ENCODE measurements at regions not wholly inside any gene's neighbourhood (a gene's known extent, or its start where the extent isn't known, plus 50 kb on each side); places are given as distances from the start of the nearest gene placed in this dataset.

DNA sequence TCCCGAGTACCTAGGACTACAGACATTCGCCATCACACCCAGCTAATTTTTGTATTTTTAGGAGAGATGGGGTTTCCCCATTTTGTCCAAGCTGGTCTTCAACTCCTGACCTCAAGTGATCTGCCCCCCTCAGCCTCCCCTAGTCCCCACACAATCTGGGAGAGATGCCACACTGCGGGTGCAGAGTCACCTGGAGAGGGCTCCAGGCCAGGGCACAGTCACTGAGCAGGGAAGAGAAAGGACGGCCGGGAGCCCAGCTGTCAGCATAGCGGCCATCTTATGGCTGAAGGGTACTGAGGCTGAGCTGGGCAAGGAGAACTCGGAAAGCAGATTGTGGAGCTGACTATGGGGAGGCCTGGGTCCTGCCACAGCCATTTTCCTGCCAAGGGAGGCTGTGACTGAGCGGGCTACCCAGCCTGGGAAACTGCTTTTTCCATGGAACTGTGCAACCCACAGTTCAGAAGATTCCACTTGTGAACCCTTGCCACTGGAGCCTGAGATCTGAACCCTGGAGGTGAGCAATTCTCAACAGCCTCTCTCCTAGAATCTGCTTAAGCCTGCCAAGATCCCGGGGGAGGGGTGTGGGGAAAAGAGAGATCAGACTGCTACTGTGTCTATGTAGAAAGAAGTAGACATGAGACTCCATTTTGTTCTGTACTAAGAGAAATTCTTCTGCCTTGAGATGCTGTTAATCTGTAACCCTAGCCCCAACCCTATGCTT is 109.2 kb downstream of the ZNF486 start:
- TF ChIP-seq, protein P1, sequence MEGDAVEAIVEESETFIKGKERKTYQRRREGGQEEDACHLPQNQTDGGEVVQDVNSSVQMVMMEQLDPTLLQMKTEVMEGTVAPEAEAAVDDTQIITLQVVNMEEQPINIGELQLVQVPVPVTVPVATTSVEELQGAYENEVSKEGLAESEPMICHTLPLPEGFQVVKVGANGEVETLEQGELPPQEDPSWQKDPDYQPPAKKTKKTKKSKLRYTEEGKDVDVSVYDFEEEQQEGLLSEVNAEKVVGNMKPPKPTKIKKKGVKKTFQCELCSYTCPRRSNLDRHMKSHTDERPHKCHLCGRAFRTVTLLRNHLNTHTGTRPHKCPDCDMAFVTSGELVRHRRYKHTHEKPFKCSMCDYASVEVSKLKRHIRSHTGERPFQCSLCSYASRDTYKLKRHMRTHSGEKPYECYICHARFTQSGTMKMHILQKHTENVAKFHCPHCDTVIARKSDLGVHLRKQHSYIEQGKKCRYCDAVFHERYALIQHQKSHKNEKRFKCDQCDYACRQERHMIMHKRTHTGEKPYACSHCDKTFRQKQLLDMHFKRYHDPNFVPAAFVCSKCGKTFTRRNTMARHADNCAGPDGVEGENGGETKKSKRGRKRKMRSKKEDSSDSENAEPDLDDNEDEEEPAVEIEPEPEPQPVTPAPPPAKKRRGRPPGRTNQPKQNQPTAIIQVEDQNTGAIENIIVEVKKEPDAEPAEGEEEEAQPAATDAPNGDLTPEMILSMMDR (IDR thresholded peaks at IDR 0.05): no peak
- TF ChIP-seq POLR2AphosphoS5 (IDR thresholded peaks at IDR 0.05; ENCODE audit: low read depth, low read length) (no peak), TCF7L2 (IDR thresholded peaks at IDR 0.05; ENCODE audit: low read depth, low read length) (no peak), SIN3A (IDR thresholded peaks at IDR 0.05; ENCODE audit: borderline replicate concordance, insufficient read depth, low read depth, low read length) (no peak)
- TF ChIP-seq, protein P2, sequence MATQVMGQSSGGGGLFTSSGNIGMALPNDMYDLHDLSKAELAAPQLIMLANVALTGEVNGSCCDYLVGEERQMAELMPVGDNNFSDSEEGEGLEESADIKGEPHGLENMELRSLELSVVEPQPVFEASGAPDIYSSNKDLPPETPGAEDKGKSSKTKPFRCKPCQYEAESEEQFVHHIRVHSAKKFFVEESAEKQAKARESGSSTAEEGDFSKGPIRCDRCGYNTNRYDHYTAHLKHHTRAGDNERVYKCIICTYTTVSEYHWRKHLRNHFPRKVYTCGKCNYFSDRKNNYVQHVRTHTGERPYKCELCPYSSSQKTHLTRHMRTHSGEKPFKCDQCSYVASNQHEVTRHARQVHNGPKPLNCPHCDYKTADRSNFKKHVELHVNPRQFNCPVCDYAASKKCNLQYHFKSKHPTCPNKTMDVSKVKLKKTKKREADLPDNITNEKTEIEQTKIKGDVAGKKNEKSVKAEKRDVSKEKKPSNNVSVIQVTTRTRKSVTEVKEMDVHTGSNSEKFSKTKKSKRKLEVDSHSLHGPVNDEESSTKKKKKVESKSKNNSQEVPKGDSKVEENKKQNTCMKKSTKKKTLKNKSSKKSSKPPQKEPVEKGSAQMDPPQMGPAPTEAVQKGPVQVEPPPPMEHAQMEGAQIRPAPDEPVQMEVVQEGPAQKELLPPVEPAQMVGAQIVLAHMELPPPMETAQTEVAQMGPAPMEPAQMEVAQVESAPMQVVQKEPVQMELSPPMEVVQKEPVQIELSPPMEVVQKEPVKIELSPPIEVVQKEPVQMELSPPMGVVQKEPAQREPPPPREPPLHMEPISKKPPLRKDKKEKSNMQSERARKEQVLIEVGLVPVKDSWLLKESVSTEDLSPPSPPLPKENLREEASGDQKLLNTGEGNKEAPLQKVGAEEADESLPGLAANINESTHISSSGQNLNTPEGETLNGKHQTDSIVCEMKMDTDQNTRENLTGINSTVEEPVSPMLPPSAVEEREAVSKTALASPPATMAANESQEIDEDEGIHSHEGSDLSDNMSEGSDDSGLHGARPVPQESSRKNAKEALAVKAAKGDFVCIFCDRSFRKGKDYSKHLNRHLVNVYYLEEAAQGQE (IDR thresholded peaks at IDR 0.05; ENCODE audit: insufficient read depth in 1 of 2, low read depth in 2 of 2, low read length in 1 of 2): no peak
